Fibroblast of gingiva (primary cell): ENCODE measurements at regions not wholly inside any gene's neighbourhood (a gene's known extent, or its start where the extent isn't known, plus 50 kb on each side); places are given as distances from the start of the nearest gene placed in this dataset.
A peak's percentile ranks its signal among the peaks of the same experiment; 100 is the strongest.

Experiments used
- DNase-seq: peaks from one replicate; pipeline ENCODE4 v3.0.0-alpha.2; 2011; ENCODE audit warnings: low read depth

DNA sequence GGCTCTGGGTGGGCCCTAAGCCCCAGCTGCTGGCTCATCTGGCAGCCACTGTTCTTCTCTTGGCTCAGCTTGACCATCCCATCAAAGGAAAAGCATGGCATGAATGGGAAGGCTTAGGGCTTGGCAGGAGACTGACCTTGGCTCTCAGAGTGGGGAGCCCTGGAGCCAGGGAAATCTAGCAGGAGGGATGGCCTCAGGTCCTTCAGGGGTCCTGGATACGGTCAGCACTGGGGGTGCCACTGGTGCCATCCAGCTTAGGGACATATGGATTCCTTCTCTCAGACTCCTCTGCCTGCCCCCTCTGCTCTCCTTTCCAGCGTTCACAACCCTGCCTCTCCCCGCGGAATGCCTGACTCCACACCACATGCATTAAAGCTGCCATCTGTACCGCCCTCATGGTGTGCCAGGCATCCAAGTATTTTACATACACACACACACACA is 165.5 kb upstream of the HAAO start:
- no peak for DNase-seq

DNA sequence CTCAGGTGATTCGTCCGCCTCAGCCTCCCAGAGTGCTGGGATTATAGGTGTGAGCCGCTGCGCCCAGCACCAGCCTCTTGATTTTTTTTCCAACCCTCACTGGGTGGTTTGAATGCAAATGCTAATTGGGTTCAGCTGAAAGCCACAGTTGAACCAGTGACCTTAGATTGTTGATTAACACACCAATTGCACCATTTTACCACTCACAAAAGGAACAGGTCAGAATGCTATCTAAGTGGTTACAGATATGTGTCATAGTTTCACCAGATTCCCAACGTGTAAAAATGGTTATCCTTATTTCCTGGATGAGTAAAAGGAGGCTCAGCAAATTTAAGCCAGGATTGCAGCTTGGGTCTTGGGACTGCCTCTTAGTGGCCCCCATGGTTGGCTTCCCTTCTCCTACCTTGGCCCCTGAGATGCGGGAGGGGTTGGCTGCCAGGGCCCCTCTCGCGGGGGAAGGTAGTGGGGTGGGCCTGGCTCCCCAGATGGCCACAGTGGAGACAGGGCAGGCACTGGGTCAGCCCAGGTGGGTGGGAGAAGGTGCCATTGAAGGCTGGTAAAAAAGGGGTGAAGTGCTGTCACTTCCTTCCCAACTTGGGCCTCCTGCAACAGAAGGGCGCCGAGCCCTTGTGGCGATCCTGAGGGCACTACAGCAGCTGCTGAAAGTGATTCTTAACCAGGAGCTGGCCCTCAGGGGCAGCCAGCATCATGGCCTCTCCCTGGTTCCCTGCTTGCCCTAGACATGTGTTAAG is 164.9 kb upstream of the HAAO start:
- no peak for DNase-seq

DNA sequence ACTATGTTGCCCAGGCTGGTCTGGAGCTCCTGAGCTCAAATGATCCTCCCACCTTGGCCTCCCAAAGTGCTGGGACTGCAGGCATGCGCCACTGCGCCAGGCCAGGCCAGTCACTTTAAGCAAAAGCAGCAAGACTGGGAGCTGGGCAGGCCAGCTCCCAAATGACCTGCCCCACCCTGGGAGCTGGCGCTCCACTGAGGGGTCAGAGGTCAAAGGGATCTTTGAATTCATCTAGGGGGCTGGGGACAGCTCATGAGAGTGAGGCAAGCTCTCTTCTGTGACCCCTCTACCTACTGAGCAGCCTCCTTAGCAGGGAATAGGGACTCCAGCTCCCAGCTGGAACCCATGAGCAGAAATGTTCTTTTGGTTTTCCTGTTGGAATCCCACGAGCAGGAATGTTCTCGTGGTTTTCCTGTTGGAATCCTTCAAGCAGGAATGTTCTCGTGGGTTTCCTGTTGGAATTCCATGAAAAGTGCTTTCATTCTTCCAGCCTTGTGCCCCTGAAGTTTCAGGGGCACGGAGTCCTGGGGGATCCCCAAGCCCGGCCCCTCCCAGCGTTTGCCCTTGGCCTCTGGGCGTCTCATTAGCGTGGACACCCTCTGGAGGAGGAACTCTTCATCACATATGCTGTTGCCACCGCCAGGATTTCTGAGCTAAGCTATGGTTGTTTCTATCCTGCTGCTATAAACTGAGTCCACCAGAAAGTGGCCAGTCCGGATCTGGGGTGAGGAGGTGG is 162.0 kb upstream of the HAAO start:
- peak; percentile 29 for DNase-seq

DNA sequence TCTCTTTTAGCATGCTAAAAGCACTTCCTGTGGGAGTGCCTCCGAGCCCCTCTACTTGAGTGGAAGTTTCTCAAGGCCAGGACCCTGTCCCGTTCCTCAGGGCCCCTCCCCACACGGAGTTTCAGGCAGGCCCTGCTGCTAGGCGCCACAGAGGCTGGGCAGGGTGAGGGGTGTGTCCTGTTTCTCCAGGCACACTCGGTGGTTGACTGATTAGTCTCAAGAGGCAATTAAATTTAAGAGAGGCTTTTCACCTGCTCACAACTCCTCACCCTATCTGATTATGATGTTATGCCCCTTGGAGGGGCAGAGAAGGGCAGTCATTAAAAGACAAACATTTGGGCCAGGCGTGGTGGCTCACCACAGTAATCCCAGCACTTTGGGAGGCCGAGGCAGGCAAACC is 160.8 kb upstream of the HAAO start:
- no peak for DNase-seq

DNA sequence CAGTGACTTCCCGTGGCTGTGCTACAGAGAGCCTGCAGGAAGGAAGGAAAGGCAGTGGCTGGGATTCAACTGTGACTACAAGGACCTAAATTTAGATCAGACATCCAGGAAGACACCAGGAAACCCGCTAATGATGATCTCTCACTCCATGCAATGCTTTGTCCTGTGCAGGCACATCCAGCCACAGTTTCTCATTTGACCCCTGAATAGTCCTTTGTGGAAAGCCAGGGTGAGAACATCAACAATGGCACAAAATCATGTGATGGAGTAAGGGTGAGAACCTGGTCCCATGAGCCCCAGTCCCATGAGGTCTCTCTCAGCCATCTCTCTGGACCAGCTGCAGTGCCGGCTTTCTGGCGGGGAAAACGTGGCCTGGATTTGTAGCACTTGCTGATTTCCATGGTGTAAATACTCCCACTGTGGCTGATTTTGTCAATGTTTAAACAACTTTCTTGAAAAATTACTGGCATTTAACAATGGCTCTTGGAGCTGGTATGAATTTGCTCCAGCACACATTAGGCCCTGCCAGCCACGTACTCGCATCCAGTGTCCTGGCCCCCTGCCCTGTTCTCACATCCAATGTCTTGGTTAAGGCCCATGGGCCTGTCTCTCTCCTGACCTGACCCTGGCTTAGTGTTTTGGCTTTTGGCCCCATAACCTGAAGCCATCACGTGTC is 159.0 kb upstream of the HAAO start:
- no peak for DNase-seq

DNA sequence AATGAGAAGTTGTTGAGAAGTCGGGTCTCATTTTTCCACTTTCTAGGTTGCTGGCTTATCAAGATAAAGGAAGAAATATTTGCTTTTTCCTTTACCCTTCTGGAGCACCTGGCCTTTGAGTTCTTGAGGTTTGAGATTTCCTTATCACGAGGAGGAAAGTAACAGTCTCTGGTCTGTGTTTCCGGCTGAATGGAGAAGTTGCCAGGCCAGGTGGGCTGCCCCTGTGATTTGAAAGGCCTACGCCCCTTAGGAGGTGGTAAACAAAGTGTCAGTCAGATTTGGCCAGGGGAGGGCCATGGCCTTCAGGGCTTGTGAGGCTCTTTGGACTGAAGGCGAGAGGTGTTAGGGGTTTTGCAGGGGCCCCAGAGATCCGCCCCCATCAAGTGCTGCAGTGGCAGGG is 156.7 kb upstream of the HAAO start:
- no peak for DNase-seq

DNA sequence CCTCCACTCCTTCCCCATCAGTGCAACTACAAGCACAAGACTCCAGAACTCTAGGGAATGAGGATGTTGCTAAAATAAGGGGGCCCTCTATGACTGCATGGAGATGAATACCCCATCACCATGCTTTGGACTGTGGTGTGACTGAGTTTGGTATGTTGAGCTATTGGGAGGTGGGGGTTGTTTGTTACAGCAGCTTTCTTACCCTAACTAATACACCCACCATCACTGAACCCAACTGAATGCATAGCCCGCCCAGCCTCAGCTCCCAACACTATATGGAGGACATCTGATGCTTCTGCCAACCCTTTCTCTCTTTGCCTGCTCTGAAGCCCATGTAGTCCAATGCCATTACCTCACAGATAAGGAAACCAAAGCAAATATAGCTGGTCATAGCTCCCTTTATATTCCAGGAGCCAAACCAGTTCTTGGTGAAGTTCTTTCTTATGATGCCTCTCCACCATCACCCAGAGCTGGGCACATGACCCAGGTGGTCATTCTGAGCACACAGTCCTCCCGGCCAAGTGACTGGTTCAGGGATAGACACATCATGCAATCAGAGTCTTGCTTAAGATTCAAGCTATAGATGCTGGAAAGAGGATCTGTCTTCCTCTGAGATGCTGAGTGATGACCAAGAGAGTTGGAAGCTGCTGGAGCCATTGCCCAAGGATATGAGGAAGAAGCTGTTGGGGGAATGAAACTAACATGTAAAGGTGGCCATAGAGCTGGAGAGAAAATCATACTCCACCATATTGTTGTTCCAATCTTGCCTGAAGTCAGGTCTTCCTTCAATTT is 155.6 kb upstream of the HAAO start:
- DNase-seq, result peak; percentile 52

DNA sequence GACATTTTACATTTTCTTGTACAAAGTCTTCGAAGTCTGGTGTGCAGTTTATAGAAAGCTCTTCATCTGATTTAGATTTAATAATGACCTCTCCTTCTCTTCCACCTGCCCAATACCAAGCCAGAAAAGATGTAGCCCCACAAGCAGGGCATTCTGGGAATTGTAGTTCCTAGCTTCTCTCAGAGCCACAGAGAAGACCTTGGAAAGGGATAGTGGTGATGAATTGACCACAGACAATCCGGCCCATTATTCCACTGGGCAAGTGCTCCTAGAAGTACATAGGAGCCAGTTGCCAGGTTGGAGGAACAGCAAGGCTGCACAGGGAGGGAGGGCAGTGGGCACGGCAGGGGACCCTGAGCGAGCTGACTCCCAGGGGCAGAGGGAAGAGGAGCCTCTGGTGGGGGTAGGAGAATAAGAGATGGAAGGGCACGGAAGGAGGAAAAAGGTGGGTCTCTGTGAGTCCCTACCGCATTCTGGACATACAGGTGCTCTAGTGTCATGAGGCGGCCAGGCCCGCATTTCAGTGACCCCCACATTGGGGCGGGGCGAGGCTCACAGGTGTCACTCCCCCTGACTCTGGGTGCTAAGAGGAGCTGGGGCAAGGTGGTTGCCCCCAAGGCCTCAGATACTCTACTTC is 152.5 kb upstream of the HAAO start:
- DNase-seq, result no peak

DNA sequence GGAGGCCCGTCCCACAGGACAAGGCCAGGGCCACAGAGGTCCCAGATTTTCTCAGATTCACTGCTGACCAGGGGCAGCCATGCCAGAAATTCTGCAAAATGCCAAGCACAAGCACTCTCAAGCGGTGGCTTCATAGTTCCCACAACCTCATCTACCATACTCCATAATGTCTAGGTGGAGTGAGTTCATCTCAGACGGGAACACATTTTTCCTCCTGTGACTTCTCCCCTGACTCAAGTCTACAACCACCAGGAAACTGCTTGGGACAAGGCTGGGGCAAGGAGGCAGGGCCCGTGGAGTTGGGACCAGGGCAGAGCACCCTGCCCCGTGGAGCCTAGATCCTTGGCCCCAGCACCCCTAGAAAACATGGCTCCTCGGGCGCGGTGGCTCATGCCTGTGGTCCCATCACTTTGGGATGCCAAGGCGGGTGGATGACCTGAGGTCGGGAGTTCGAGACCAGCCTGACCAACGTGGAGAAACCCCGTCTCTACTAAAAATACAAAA is 150.7 kb upstream of the HAAO start:
- no peak for DNase-seq

DNA sequence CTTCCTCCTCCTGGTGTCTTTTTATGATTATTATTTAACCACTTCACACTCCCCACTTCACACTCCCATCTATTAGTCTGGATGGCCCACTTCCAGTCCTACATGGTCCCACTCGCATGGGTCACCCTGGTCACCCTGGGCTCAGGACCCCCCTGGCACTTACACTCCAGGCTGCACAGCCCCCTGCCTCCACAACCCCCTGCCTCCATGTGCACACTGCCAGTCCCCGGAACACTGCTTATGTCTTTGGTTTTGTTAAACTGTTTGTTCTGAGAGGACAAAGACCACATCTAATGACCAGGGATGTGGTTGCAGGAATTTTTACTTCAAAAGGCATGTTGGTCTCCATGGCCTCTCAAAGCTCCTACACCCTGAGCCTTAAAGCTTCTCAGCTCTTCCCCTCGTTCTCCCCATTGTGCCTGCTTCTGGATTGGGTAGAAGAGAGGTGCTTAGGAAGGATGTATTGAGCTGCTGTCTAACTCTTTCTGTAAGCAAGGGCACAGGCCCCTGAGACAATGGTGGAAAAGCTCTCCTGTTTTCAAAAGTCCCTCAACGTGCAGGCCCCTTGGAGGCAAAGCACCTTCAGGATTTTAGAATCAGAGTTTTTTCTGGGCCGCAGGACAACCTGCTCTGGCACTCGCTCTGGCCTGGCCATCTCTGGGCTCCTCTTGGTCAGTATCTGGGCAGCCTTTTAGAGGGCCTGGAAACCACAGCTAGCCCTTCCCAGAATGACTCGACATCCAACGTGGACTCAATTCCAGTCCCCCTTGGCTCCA is 150.0 kb upstream of the HAAO start:
- DNase-seq, result no peak

DNA sequence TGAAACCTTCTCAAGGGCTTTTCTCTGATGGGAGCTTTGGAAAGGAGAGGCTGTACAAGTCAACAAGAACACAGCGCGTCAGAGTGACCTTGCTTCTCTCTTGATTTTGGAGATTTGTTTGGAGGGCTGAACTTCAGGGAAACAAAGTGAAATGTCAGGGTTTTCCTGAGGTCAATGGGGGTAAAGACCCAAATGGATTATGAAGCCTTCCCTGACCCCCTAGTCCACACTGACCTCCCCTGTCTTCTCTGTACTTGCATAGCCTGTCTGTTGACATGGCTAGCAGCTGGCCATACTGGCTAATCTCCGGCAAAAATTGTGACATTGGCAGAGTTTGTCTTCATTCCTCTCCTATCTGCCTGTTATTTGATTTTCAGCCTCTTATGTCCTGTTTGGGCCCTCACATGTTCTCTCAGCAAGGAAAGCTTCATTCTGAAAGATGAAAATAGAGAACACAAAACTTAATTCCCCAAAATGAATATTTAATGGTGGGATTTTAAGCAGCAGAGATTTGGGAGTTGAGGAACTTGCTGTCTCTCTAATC is 149.3 kb upstream of the HAAO start:
- no peak for DNase-seq

DNA sequence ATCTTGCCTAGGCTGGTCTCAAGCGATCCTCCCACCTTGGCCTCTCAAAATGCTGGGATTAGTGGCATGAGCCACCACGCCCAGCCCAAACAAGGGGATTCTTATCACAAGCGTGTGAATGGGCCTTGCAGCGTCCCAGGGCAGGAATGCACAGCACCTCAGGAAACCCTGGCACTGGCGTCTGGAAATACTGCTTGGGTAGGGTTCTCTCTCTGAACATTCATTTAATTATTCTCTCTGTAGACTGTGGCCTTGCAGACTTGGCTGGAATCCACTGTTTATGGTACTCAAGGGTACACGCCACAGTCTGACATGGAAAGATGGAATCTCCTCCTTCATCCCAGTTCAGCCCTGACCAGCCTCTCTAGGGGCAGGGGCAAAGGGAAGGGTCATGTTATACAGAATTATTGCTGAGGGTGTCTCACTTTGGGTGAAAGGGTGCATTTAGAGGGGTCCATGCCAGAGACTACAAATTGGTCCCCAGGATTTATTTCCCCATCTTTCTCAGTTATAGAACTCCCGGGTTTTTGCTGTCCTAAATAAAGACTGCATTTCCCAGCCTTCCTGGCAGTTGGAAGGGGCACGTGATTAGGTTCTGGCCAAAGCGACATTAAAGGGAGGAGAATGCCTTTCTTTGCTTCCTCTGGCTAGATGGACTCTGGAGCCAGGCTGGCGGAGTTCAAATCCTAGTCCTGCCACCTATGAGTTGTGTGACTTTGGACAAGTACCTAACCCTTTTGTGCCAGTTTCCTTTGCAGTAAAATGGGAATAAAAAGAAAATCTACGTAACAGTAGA is 147.2 kb upstream of the HAAO start:
- DNase-seq, result no peak

DNA sequence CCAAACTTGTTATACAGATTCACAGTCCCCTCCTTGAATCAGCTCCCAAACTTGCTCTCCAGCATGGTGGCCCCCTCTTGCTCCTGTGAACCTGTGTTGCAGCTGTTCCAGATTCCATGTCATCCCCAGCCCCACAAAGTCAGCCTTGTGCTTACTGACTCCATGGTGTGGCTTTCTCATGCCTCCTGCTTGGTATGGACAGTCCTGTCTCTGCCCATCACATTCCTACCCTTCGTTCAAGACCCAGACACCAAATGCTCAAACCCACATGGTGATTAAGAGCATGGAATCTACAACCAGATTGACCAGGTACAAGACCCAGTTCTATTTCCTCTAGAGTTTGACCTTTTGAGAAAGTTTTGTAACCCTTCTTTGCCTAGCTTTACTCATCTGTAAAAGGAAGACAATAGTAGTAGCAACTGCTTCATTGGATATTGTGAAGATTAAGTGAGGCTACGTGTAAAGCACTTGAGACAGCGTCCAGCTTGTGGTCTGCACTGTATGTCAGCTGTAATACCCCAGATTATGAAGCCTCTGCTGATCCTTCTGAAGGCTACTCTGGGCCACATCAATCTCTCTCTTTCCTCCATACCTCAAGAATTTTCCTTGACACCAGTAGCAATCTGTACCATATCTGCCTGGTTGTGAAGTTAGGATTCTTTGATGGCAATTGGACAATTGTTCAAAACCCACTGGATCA is 146.4 kb upstream of the HAAO start:
- DNase-seq, result no peak

DNA sequence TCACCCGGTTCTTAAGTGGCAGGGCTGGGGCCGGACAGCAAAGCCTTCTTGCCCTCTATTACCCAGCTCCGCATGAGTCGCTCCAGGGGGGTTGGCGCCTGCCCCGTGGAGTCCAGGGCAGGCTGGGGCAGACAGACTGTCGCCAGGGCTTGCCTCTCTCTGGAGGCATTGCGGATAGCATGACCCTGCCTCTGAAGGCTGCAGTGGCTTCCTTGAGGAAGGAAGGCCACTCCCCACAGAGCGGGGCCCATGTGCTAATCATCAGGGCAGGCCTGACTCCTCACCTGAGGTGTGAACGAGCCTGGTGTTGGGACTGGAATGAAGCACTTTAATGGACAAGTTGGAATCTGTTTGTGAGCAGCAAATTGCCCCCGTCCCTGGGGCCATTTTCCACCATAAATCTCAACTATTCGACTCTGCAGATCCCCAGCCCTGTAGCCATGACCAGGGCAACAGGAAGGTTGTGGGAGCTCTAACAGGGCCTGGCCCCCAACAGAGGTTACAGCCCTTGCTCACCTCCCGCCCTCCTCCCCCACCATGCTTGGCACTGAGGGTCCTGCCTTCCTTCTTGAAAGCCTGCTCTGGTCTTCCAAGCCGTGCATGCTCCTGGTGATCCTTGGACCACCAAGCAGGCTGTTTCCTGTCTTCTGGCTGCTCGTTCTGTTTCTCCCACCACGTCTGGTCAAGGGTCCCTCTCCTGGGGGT is 144.9 kb upstream of the HAAO start:
- DNase-seq, result no peak

DNA sequence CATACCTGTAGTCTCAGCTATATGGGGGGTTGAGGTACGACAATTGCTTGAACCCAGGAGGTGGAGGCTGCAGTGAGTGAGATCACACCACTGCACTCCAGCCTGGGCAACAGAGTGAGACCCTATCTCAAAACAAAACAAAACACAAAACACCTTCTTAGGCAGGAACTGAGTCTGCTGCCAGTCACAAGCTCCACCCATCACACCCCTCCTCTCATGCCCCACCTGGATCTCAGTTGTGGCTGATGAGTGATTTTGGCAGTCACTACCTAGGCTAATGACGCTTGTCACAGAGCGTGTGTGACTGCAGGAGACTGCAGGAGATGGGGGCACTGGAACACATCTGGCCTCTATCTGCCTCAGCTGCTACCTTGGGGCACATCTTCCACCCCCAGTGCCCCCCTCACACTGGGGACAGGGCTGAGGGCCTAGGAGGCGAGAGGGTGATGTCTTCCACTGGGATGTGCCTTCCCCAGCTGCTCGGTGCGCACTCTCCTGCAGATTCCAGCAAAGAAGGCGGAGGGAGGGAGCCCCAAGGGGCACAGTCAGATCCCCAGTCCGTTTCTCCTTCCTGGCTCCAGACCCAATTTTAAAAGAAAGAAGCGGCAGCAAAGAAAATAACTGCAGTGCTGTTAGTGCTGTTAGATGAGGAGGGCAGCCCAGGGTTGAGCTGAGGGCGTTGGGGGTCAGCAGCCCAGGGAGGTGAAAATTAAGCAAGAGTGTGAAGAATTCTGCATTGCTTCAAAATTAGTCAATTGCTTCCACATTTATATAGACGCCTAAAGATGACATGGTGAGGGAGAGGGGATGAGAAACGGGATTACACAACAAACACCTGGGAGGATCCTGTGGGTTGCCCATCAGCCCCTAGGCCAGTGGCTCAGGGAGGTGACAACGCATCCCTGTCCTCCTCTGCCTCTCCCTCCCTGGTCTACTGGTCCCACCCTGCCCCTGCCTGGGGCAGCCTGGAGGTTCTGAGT is 143.6 kb upstream of the HAAO start:
- DNase-seq, result no peak

DNA sequence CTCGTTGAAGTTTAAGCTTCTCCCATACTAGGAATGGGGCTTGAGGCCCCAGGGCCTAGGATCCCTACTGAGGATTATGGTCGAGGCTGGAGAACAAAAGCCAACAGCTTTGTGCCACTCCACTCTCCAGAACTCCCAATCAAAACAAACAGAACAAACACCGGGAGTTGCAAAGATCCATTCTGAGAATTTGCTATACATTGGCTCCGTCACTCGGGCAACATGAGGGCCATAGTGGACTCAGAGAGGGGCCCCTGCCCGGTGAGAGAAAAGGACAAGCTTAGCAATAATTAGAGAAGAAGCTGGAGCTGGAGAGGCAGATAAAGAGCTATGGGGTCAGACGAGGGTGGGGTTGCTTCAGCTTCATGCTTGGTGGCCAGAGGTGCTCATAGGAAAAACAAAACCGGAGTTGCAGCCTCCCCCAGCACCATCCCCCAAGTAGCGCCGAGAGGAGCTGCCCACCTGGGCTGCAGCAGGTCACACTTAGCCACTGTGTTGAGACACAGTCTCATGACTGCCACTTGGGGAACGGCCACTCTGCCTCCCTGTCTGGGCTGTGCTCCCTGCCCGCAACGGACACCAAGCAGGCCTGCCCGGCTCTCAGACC is 142.3 kb upstream of the HAAO start:
- no peak for DNase-seq

DNA sequence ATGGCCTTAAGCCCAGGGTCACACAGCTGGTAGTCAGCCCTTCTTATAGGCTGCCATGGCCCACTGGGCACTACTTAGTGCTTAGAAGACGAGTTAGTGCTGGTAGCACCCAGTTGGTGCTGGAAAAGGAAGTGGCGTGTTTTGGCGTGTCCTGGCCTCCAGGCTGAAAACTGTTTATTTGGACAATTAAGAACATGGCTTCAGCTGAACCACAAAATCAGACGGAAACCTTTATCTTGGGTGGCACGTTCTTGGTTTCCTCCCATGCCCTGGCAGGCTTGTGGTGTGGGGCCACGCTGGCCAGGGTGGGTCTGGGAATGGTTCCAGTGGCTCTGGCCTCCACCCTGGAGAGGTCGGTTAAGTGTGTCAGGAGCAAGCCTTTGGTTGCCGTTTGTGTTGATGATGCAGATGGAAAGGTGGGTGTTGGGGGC is 141.5 kb upstream of the HAAO start:
- peak; percentile 53 for DNase-seq
